ENCODE measurements at regions not wholly inside any gene's neighbourhood (a gene's known extent, or its start where the extent isn't known, plus 50 kb on each side); places are given as distances from the start of the nearest gene placed in this dataset.

DNA sequence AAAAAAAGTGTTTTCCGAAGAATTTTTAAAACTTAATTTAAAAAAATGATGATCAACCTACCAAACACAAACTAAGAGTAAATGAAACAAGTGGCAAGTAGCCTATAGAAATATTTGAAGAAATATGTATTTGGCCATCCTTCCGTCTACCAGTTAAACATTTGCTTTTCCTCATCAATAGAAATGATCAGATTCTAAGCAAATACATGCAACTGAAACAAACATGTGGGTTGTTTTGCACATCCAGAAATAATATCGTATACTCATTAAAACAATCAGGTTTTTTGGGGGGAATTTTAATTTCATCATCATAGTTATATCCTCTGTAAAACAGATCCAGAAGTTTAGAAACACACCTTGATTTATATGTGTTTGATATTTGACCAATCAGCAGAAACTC, 1011.7 kb downstream of the GATA3 start:
- DNase-seq (ENCODE audit: low spot score) = no peak
- TF ChIP-seq, protein P1, sequence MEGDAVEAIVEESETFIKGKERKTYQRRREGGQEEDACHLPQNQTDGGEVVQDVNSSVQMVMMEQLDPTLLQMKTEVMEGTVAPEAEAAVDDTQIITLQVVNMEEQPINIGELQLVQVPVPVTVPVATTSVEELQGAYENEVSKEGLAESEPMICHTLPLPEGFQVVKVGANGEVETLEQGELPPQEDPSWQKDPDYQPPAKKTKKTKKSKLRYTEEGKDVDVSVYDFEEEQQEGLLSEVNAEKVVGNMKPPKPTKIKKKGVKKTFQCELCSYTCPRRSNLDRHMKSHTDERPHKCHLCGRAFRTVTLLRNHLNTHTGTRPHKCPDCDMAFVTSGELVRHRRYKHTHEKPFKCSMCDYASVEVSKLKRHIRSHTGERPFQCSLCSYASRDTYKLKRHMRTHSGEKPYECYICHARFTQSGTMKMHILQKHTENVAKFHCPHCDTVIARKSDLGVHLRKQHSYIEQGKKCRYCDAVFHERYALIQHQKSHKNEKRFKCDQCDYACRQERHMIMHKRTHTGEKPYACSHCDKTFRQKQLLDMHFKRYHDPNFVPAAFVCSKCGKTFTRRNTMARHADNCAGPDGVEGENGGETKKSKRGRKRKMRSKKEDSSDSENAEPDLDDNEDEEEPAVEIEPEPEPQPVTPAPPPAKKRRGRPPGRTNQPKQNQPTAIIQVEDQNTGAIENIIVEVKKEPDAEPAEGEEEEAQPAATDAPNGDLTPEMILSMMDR (IDR thresholded peaks at IDR 0.05; ENCODE audit: extremely low read depth, insufficient read depth, missing control alignments) = no peak
- in situ Hi-C loops (cut with MboI; ENCODE audit: low pct_unique_long_range_greater_than_20kb, low sequenced_read_pairs, unreplicated experiment) = no loop called here

DNA sequence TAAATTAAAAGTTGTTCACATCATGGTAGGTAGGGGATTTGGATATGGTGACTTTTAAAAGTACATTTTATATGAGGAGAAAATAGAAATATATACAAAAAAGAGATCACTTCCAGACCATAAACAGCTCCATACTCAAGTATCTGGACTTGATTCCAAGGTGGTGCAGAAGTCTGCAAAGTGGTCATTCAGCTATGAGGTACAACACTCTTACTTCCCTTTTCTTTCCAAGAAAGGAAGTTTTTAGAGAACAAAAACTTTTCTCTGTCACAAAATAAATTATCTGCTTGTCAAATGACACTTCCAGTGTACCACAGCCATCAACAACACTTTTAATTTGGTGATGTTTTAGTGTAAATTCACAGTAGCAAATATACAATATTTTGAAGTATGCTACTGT, 1013.5 kb downstream of the GATA3 start:
- TF ChIP-seq, protein P1 (IDR thresholded peaks at IDR 0.05; ENCODE audit: extremely low read depth, insufficient read depth, missing control alignments) = no peak
- DNase-seq (ENCODE audit: low spot score) = no peak
- in situ Hi-C loops (cut with MboI; ENCODE audit: low pct_unique_long_range_greater_than_20kb, low sequenced_read_pairs, unreplicated experiment) = no loop called here

DNA sequence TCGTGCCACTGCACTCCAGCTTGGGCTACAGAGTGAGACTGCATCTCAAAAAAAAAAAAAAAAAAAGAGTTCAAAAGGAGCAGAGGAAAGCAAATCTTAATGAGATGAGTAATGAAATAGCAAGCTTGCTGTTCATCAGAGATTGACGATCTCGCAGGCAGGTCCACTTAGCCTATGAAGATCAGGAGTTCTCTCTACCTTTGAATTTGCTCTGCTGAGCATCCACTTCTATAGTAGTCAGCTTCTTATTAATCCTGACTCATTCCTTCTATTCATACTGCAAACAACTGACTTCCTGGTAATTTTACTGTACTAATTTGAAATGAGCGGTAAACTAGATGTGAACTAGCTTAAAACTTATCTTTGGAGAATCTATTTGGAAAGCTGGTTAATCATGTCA, 1014.6 kb downstream of the GATA3 start:
- TF ChIP-seq, protein P1 (IDR thresholded peaks at IDR 0.05; ENCODE audit: extremely low read depth, insufficient read depth, missing control alignments) = no peak
- no peak for DNase-seq (ENCODE audit: low spot score)
- in situ Hi-C loops (cut with MboI; ENCODE audit: low pct_unique_long_range_greater_than_20kb, low sequenced_read_pairs, unreplicated experiment) = no loop called here

DNA sequence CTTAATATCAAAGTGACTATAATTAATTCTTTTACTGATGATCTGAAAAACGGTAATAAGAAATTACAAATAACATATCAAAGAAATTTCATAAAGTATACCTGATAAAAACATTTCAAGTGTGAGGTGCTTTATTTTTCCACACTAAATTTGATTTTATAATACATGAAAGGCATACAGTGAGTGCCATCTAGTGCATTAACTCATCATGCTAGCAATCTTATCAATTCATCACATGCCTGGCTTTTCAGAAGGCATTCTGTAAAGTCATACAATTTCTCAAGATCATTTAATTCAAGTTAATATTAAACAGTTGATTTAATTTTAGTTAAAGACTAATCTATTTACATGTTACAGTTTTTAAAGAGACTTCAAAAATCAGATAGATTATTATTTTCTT, 1020.9 kb downstream of the GATA3 start:
- TF ChIP-seq, protein P1 (IDR thresholded peaks at IDR 0.05; ENCODE audit: extremely low read depth, insufficient read depth, missing control alignments) = no peak
- no peak for DNase-seq (ENCODE audit: low spot score)
- in situ Hi-C loops (cut with MboI; ENCODE audit: low pct_unique_long_range_greater_than_20kb, low sequenced_read_pairs, unreplicated experiment) = no loop called here

DNA sequence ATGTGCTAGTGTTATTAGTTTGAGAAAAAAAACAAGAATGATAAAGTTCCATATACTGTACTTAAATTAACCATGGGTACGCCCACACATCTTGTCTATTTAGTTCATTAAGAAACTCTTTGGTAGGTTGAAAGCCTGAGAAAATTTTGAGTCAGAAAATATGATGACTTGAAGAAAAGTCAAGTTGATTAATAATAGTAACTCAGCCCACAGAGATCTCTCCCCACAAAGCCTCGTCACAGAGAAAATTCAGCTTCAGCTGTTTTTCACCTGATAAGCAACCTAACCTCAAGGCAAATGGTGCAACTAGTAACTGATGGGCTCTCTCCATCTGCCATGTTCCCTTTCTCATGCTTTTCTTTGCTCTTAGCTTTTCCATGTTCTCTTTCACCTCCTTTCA, 1021.6 kb downstream of the GATA3 start:
- in situ Hi-C loops (cut with MboI; ENCODE audit: low pct_unique_long_range_greater_than_20kb, low sequenced_read_pairs, unreplicated experiment) = no loop called here
- TF ChIP-seq, protein P1 (IDR thresholded peaks at IDR 0.05; ENCODE audit: extremely low read depth, insufficient read depth, missing control alignments) = no peak

DNA sequence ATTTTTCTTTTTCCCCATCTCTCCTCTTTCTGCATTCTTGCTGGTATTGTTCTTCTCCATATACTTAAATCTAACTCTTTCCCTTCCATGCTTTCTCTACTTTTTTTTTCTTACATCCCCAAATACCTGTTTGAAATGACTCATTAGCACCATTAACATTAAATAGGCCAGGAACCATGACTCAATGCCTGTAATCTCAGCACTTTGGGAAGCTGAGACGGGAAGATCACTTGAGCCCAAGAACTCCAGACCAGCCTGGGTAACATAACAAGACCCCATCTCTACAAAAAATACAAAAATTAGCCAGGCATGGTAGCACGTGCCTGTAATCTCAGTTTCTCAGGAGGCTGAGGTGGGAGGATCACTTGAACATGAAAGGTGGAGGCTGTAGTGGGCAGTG, 1026.8 kb downstream of the GATA3 start:
- DNase-seq (ENCODE audit: low spot score) = no peak
- in situ Hi-C loops (cut with MboI; ENCODE audit: low pct_unique_long_range_greater_than_20kb, low sequenced_read_pairs, unreplicated experiment) = no loop called here
- TF ChIP-seq, protein P1 (IDR thresholded peaks at IDR 0.05; ENCODE audit: extremely low read depth, insufficient read depth, missing control alignments) = no peak

More for the DNA sequence above, 1021.6 kb downstream of the GATA3 start:
- DNase-seq (ENCODE audit: low spot score) = no peak

DNA sequence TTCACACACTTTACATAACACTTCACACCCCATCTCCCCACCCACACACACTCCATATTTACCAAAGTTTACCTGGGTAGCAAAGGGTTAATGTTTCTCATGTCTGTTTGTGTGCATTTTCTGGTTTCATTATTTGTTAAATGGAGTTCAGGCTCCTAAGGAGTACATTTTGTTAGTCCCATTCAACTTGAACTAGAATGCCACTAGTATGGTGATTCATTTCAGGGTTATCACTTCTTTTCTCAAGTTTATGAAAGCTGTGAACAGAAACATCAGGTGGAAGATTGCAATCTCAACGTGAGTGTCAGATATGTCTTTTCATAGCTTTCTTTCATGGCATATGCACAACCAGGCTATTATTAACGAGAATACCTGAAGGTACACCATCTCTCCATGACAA, 1027.5 kb downstream of the GATA3 start:
- no peak for DNase-seq (ENCODE audit: low spot score)
- in situ Hi-C loops (cut with MboI; ENCODE audit: low pct_unique_long_range_greater_than_20kb, low sequenced_read_pairs, unreplicated experiment) = no loop called here
- TF ChIP-seq, protein P1 (IDR thresholded peaks at IDR 0.05; ENCODE audit: extremely low read depth, insufficient read depth, missing control alignments) = no peak

Data from GM13977 (cell line).